MCF 10A (cell line): ENCODE measurements at regions not wholly inside any gene's neighbourhood (a gene's known extent, or its start where the extent isn't known, plus 50 kb on each side); places are given as distances from the start of the nearest gene placed in this dataset.

Experiments
- BruUV-seq: library from RNA; stranded (reverse); fragments of 400-500 nt; replicated peaks from 2 replicates; lab custom pipeline; 2021; lab: Mats Ljungman, UMichigan
- CTCF ChIA-PET: fragments of 300-600 bp; sonication (Branson Sonifier 250); formaldehyde crosslinking; extraction: SDS; loops from one replicate; lab custom pipeline; 2021; ENCODE audit warnings: antibody characterized with exemption, inconsistent platforms; lab: Yijun Ruan, JAX
- POLR2A ChIA-PET: fragments of 300-600, 350-650 bp; sonication (Branson Sonifier 250); formaldehyde crosslinking; extraction: SDS; loops from one replicate; lab custom pipeline; 2020; ENCODE audit warnings: antibody characterized with exemption, inconsistent platforms; lab: Yijun Ruan, JAX
- DNase-seq: peaks from one replicate; pipeline ENCODE4 v3.0.0-alpha.2; 2018; ENCODE audit not compliant: unreplicated experiment
- H3K27ac Mint-ChIP-seq: one replicate; pipeline ENCODE4 v1.8.0; 2022; ENCODE audit warnings: mild to moderate bottlenecking, low read depth, mixed read lengths; ENCODE audit not compliant: unreplicated experiment
- H3K27me3 Mint-ChIP-seq: one replicate; pipeline ENCODE4 v1.8.0; 2022; ENCODE audit warnings: mixed read lengths; ENCODE audit not compliant: insufficient read depth, unreplicated experiment
- H3K36me3 Mint-ChIP-seq: one replicate; pipeline ENCODE4 v1.8.0; 2022; ENCODE audit warnings: mild to moderate bottlenecking, moderate library complexity, mixed read lengths; ENCODE audit not compliant: insufficient read depth, unreplicated experiment
- H3K4me1 Mint-ChIP-seq: one replicate; pipeline ENCODE4 v1.8.0; 2022; ENCODE audit warnings: mixed read lengths; ENCODE audit not compliant: insufficient read depth, unreplicated experiment
- H3K4me3 Mint-ChIP-seq: one replicate; pipeline ENCODE4 v1.8.0; 2022; ENCODE audit warnings: mild to moderate bottlenecking, moderate library complexity, mixed read lengths; ENCODE audit not compliant: unreplicated experiment
- H3K9me3 Mint-ChIP-seq: one replicate; pipeline ENCODE4 v1.8.0; 2022; ENCODE audit warnings: mixed read lengths; ENCODE audit not compliant: unreplicated experiment
- intact Hi-C: fragments of 100-400 bp; cut with micrococcal nuclease; formaldehyde crosslinking; loops from 2 replicates; pipeline ENCODE4 v1.14.1; 2022
- TF ChIP-seq, protein P1 (sequence below): fragments of 200-600 bp; IDR thresholded peaks from one replicate; pipeline ENCODE4 v1.8.0; 2022; ENCODE audit warnings: antibody characterized with exemption, mild to moderate bottlenecking; ENCODE audit not compliant: unreplicated experiment

DNA sequence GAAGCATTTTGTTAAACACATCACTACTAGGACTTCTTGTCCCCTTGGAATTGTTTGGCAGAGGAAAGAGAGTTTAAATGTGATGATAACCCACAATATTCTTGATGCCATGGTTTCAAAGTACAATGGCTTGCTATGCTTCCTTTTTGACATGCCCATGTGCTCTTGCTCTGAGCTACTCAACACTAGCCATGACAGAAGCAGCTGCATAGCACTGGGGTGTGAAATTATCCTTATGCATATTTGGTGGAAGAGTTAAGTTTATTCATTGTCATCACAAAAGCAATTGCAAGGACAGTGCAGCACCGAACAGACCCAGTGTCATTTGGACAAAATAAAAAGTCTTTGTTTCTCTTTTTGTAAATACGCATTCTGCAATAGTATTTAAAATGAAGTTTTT, 209.9 kb upstream of the CDH20 start:
- Mint-ChIP-seq H3K4me3 (no peak overlapping the region), H3K9me3 (no peaks in the 10 kb centered on the region), H3K4me1 (no peaks in the 10 kb centered on the region), H3K27ac (no peak overlapping the region), H3K36me3 (no peaks in the 10 kb centered on the region), H3K27me3 (no peaks in the 10 kb centered on the region)
- BruUV-seq = no TSS peak
- intact Hi-C loops = no loop called here
- TF ChIP-seq, protein P1, sequence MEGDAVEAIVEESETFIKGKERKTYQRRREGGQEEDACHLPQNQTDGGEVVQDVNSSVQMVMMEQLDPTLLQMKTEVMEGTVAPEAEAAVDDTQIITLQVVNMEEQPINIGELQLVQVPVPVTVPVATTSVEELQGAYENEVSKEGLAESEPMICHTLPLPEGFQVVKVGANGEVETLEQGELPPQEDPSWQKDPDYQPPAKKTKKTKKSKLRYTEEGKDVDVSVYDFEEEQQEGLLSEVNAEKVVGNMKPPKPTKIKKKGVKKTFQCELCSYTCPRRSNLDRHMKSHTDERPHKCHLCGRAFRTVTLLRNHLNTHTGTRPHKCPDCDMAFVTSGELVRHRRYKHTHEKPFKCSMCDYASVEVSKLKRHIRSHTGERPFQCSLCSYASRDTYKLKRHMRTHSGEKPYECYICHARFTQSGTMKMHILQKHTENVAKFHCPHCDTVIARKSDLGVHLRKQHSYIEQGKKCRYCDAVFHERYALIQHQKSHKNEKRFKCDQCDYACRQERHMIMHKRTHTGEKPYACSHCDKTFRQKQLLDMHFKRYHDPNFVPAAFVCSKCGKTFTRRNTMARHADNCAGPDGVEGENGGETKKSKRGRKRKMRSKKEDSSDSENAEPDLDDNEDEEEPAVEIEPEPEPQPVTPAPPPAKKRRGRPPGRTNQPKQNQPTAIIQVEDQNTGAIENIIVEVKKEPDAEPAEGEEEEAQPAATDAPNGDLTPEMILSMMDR = no peak
- no peak for DNase-seq
- ChIA-PET CTCF (interaction anchor here (1.2 kb wide), 1 partner anchor 29 kb away, joined by 3 read pairs; no protein-coding TSS in a partner anchor), POLR2A (no interaction called here)

DNA sequence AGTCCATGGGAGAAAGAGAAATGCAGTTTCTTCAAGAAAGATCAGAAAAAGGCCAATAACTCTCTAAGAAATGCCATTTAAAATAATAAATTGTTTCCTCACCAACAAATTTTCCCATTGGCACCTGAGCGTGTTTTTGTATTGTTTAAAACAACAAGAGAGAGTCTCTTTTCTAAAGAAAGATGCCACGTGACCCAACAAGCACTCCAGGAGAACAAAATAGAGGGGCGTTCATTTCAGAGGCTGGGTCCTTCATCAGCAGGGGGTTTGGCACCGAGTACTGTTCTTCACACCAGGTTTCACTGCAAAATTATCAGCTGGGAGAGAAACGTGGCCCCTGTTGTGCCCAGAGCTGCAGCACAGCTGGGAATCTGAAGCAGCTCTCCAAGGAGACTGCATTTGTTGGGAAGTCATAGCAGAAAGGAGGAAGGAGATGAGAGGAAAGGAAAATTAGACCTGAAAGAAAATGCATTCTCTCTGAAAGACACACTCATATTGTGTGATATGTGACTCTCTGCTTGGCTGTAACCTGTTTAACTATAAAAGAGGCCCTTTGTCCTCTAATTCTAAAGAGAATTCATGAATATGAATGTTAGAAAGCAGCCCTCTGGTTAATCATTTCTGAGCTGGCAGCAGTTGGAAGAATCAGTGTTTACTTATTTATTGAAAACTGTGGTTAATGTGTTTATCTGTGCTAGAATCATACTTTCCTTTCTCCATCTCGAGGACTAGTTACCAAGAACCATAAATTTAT, 205.3 kb upstream of the CDH20 start:
- CTCF ChIA-PET = interaction anchor here (0.6 kb wide), 1 partner anchor 195 kb away, joined by 4 read pairs; no protein-coding TSS in a partner anchor
- H3K4me3 Mint-ChIP-seq = no peak overlapping the region
- H3K27me3 Mint-ChIP-seq = no peaks in the 10 kb centered on the region
- BruUV-seq = no TSS peak
- intact Hi-C loops = no loop called here
- no peak for DNase-seq
- H3K4me1 Mint-ChIP-seq = no peaks in the 10 kb centered on the region
- H3K27ac Mint-ChIP-seq = no peak overlapping the region
- TF ChIP-seq, protein P1 = no peak
- POLR2A ChIA-PET = no interaction called here
- H3K36me3 Mint-ChIP-seq = no peaks in the 10 kb centered on the region
- H3K9me3 Mint-ChIP-seq = no peaks in the 10 kb centered on the region

DNA sequence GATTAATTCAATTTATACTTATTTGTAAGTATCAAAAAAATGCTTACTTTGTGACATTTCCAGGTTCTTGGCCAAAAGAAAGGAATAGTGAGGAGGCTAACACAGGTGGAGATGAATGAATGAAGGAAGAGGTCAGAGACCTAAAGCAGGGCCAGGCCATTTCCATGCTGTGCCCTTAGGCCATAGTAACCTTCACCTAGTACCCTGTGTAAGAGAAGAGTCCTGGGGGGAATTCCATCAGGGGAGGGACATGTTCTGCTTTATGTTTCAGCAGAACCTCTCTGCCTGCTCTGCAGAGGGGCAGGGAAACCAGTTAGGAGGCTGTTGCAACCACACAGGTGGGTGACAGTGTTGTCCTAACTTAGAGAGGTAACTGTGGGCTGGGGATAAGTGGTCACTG, 204.2 kb upstream of the CDH20 start:
- H3K4me3 Mint-ChIP-seq = no peak overlapping the region
- CTCF ChIA-PET = interaction anchor here (0.5 kb wide), 1 partner anchor 369 kb away, joined by 3 read pairs; no protein-coding TSS in a partner anchor

DNA sequence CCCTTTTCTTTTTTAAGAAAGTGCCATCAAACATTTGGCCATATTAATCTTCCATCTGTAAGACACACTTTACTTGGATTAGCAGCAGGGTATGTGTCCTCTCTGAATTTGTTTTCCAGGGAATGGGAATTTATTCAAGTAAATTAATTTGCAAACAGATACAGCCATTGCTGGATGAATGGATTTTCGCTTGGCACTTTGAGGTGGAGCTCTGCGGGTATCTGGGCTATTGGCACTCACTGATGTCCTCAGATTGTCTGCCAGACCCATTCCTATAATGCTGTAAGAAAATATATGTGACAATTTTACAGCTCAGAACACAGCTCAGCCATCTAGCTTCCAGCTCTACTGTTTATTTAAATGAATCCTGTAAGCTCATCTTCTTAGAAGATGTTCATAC, 201.2 kb upstream of the CDH20 start:
- Mint-ChIP-seq H3K36me3 (no peaks in the 10 kb centered on the region), H3K4me3 (no peak overlapping the region), H3K9me3 (no peaks in the 10 kb centered on the region), H3K27me3 (no peaks in the 10 kb centered on the region), H3K27ac (no peak overlapping the region), H3K4me1 (no peaks in the 10 kb centered on the region)
- CTCF ChIA-PET = interaction anchor here (1.2 kb wide), 1 partner anchor 371 kb away, joined by 3 read pairs; no protein-coding TSS in a partner anchor
- no peak for DNase-seq
- no TSS peak for BruUV-seq
- POLR2A ChIA-PET = no interaction called here
- TF ChIP-seq, protein P1 = no peak
- intact Hi-C loops = no loop called here

More for the DNA sequence above, 204.2 kb upstream of the CDH20 start:
- TF ChIP-seq, protein P1 = no peak
- Mint-ChIP-seq H3K9me3 (no peaks in the 10 kb centered on the region), H3K36me3 (no peaks in the 10 kb centered on the region), H3K4me1 (no peaks in the 10 kb centered on the region), H3K27me3 (no peaks in the 10 kb centered on the region), H3K27ac (no peak overlapping the region)
- POLR2A ChIA-PET = no interaction called here
- BruUV-seq = no TSS peak
- intact Hi-C loops = no loop called here
- no peak for DNase-seq
